ENCODE measurements at regions not wholly inside any gene's neighbourhood (a gene's known extent, or its start where the extent isn't known, plus 50 kb on each side); places are given as distances from the start of the nearest gene placed in this dataset.
"Not testable (repeated sequence)": the region's sequence is repeated elsewhere in the genome, so short reads cannot be mapped to it uniquely, and the experiment has no call there.

DNA sequence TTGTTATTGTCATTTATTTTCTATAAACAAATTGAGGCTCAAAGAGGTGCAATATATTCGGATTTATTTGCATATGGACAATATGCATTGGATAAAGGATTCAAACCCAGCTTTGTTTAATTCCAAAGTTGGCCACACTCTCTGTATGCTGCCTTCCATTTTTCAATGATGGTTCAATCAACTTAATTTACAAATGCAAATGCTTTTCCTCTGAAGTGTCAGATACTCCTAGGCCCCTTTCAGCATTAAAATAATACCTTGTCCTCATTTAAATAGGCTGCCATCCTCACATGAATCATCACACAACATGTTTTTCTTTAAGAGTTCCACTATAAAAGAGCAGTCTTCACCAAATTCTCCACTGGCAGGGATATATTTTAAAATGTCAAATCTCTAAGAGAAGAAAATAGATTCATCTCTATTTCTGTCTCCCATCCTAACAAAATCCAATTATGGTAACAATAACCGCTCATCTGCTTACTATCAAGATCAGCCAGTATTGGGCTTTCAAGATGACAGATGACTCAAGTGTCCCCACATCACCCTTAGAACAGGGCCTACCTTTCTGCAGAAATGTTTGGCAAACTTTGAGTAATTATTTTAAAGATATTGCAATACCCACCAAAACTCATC lies 114.8 kb downstream of the SCG2 start:
- 59% methylated on average over 2 of the region's 2 CpGs for WGBS
- H3K4me3 ChIP-seq = no peak overlapping the region
- peaks cover 0 to 11% (median 2%) of the 10 kb centered on the region in 4 donors for H3K4me1 ChIP-seq
- H3K9me3 ChIP-seq = no peaks in the 10 kb centered on the region
- TF ChIP-seq, protein P1, sequence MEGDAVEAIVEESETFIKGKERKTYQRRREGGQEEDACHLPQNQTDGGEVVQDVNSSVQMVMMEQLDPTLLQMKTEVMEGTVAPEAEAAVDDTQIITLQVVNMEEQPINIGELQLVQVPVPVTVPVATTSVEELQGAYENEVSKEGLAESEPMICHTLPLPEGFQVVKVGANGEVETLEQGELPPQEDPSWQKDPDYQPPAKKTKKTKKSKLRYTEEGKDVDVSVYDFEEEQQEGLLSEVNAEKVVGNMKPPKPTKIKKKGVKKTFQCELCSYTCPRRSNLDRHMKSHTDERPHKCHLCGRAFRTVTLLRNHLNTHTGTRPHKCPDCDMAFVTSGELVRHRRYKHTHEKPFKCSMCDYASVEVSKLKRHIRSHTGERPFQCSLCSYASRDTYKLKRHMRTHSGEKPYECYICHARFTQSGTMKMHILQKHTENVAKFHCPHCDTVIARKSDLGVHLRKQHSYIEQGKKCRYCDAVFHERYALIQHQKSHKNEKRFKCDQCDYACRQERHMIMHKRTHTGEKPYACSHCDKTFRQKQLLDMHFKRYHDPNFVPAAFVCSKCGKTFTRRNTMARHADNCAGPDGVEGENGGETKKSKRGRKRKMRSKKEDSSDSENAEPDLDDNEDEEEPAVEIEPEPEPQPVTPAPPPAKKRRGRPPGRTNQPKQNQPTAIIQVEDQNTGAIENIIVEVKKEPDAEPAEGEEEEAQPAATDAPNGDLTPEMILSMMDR (IDR thresholded peaks at IDR 0.05) = no peak
- no peak for TF ChIP-seq POLR2A (IDR thresholded peaks at IDR 0.05; ENCODE audit: low read depth)
- TF ChIP-seq EP300 (IDR thresholded peaks at IDR 0.05) = no peak
- no peak for TF ChIP-seq POLR2AphosphoS5 (IDR thresholded peaks at IDR 0.05)
- H3K27me3 ChIP-seq = no peaks in the 10 kb centered on the region
- no peaks in the 10 kb centered on the region for H3K36me3 ChIP-seq
- no peak overlapping the region for H3K27ac ChIP-seq (replicated peaks in 1 of 4)
- intact Hi-C loops (cut with DNase I) = no loop called here
- DNase-seq (ENCODE audit: extremely low spot score) = no peak

DNA sequence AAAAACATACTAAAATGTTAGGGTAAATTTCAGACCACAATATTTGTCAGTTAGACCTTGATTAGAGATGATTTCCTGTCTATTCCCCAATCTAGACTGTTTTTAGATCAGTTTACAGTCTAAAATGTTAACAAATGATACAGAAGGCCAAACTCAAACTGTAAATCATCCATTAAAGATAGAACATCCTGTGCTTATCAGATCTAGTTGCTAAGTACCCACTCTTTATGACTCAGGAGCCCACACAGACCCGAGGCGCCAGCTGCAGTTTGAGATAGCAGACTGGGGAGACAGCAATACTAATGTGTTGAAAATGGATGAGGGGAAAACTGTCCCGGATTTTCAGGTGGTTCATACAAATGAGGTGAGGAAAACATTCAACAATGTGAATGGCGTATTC lies 113.3 kb downstream of the SCG2 start:
- Histone ChIP-seq H3K27me3 (no peaks in the 10 kb centered on the region), H3K36me3 (no peaks in the 10 kb centered on the region), H3K4me3 (no peak overlapping the region), H3K4me1 (peaks cover 0 to 11% (median 2%) of the 10 kb centered on the region in 4 donors), H3K9me3 (no peaks in the 10 kb centered on the region), H3K27ac (replicated peaks in 1 of 4) (no peak overlapping the region)
- no peak for DNase-seq (ENCODE audit: extremely low spot score)
- intact Hi-C loops (cut with DNase I) = no loop called here
- 65% methylated on average over 4 of the region's 4 CpGs for WGBS
- TF ChIP-seq POLR2AphosphoS5 (IDR thresholded peaks at IDR 0.05) = no peak
- TF ChIP-seq, protein P1 (IDR thresholded peaks at IDR 0.05) = no peak
- TF ChIP-seq POLR2A (IDR thresholded peaks at IDR 0.05; ENCODE audit: low read depth) = no peak
- TF ChIP-seq EP300 (IDR thresholded peaks at IDR 0.05) = no peak

DNA sequence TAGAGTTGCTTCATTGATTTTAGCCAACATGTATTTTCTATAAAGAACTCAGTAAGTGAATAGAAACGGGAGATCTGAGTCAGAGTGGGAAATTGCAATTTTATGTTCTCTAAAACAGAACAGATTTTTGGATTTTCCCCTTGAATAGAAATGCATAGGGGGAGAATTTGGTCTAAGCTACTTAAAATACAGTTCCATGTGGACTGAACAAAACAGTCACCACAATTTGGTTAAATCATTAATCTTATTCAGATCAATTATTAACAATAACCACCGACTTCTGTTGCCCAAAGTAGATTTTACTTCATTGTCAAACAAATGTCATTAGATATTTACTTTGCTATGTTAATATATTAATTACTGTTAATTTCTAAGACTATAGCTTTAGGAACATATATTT lies 107.7 kb downstream of the SCG2 start:
- no peaks in the 10 kb centered on the region for H3K36me3 ChIP-seq
- TF ChIP-seq POLR2A (IDR thresholded peaks at IDR 0.05; ENCODE audit: low read depth) (no peak), EP300 (IDR thresholded peaks at IDR 0.05) (no peak), POLR2AphosphoS5 (IDR thresholded peaks at IDR 0.05) (no peak)
- TF ChIP-seq, protein P1 (IDR thresholded peaks at IDR 0.05) = no peak
- no peak for DNase-seq (ENCODE audit: extremely low spot score)

DNA sequence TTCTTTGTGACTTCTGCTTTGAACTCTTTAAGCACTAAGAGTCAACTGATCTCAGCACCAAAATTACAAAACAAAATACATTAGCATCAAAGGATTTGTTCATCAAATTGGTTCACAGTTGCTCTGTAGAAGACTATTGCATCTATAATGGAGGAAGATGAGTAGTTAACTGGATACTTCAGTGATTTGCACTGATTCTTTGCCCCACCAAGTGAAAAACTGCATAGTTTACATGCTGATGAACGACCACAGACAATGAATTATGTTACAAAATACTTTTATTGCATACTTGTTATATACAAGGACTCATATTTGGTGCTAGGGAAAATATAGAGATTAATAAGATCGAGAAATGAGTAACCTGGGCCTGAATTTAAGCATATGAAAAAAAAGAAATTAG lies 107.2 kb downstream of the SCG2 start:
- no peak for DNase-seq (ENCODE audit: extremely low spot score)
- no peaks in the 10 kb centered on the region for H3K9me3 ChIP-seq
- no peaks in the 10 kb centered on the region for H3K27me3 ChIP-seq
- H3K36me3 ChIP-seq = no peaks in the 10 kb centered on the region
- TF ChIP-seq, protein P1 (IDR thresholded peaks at IDR 0.05) = no peak
- TF ChIP-seq POLR2A (IDR thresholded peaks at IDR 0.05; ENCODE audit: low read depth) (no peak), EP300 (IDR thresholded peaks at IDR 0.05) (no peak), POLR2AphosphoS5 (IDR thresholded peaks at IDR 0.05) (no peak)
- H3K4me3 ChIP-seq = no peak overlapping the region
- no peak overlapping the region for H3K27ac ChIP-seq (replicated peaks in 1 of 4)
- 62% methylated on average over 2 of the region's 2 CpGs for WGBS
- intact Hi-C loops (cut with DNase I) = no loop called here
- H3K4me1 ChIP-seq = no peaks in the 10 kb centered on the region

More for the DNA sequence above, 107.7 kb downstream of the SCG2 start:
- no peaks in the 10 kb centered on the region for H3K4me1 ChIP-seq
- WGBS = 86% methylated on average over 2 of the region's 2 CpGs
- H3K9me3 ChIP-seq = no peaks in the 10 kb centered on the region
- H3K4me3 ChIP-seq = no peak overlapping the region
- no peak overlapping the region for H3K27ac ChIP-seq (replicated peaks in 1 of 4)
- intact Hi-C loops (cut with DNase I) = no loop called here
- no peaks in the 10 kb centered on the region for H3K27me3 ChIP-seq

DNA sequence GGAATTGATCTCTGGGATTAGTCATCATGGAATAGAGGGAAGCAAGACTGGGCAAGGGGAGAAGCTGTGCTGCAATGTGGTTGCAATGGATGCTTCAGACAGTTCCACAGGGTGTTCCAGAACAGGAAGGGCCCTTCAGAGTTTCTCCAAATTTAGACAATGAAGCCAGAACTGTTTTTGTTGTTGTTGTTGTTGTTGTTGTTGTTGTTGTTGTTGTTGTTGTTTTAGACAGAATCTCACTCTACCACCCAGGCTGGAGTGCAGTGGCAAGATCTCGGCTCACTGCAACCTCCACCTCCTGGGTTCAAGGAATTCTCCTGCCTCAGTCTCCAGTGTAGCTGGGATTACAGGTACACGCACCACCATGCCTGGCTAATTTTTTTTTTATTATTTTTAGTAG lies 105.3 kb downstream of the SCG2 start:
- DNase-seq (ENCODE audit: extremely low spot score); H3K9me3 ChIP-seq; H3K27me3 ChIP-seq; H3K36me3 ChIP-seq; H3K27ac ChIP-seq (replicated peaks in 1 of 4); H3K4me1 ChIP-seq; intact Hi-C loops (cut with DNase I); H3K4me3 ChIP-seq: not testable (repeated sequence)
- 78% methylated on average over 2 of the region's 2 CpGs for WGBS
